Neural progenitor cell (in vitro differentiated cells): ENCODE measurements at regions not wholly inside any gene's neighbourhood (a gene's known extent, or its start where the extent isn't known, plus 50 kb on each side); places are given as distances from the start of the nearest gene placed in this dataset.

Experiments used
- DNase-seq: peaks from one replicate; pipeline ENCODE4 v3.0.0-alpha.2; 2016; ENCODE audit warnings: low spot score
- H2AFZ ChIP-seq: fragments of 200-600 bp; sonication (generic); replicated peaks from 2 replicates; pipeline ENCODE4 v1.6.1; 2016; ENCODE audit warnings: antibody characterized with exemption
- H3F3A ChIP-seq: fragments of 200-600 bp; sonication (generic); 2 replicates; pipeline ENCODE4 v1.6.1; 2016; ENCODE audit warnings: antibody characterized with exemption, low read depth
- H3K27ac ChIP-seq: fragments of 200-600 bp; sonication (generic); 2 replicates; pipeline ENCODE4 v1.5.1; 2016; ENCODE audit warnings: mild to moderate bottlenecking
- H3K27me3 ChIP-seq: fragments of 200-600 bp; sonication (generic); 2 replicates; pipeline ENCODE4 v1.6.1; 2016; ENCODE audit warnings: mild to moderate bottlenecking, moderate library complexity
- H3K36me3 ChIP-seq: fragments of 200-600 bp; sonication (generic); 2 replicates; pipeline ENCODE4 v1.5.1; 2016
- H3K4me1 ChIP-seq: fragments of 200-600 bp; sonication (generic); 2 replicates; pipeline ENCODE4 v1.6.1; 2016; ENCODE audit warnings: mixed run types
- H3K4me2 ChIP-seq: fragments of 200-600 bp; sonication (generic); 2 replicates; pipeline ENCODE4 v1.6.1; 2016
- H3K4me3 ChIP-seq: fragments of 200-600 bp; sonication (generic); 2 replicates; pipeline ENCODE4 v1.5.1; 2016
- H3K79me2 ChIP-seq: fragments of 200-600 bp; sonication (generic); 2 replicates; pipeline ENCODE4 v1.6.1; 2016; ENCODE audit warnings: low read depth
- H3K9ac ChIP-seq: fragments of 200-600 bp; sonication (generic); 2 replicates; pipeline ENCODE4 v1.6.1; 2016
- H3K9me3 ChIP-seq: fragments of 200-600 bp; sonication (generic); 2 replicates; pipeline ENCODE4 v1.5.1; 2016; ENCODE audit warnings: low read depth
- H4K20me1 ChIP-seq: fragments of 200-600 bp; sonication (generic); 2 replicates; pipeline ENCODE4 v1.6.1; 2016; ENCODE audit warnings: low read depth
- H3K27ac Mint-ChIP-seq: 3 replicates; pipeline ENCODE4 v1.8.0; 2021; ENCODE audit warnings: mixed read lengths
- H3K27me3 Mint-ChIP-seq: 2 replicates; pipeline ENCODE4 v1.8.0; 2022; ENCODE audit warnings: low read depth, mild to moderate bottlenecking, inconsistent platforms, moderate library complexity, mixed read lengths; ENCODE audit not compliant: insufficient read depth
- H3K36me3 Mint-ChIP-seq: 3 replicates; pipeline ENCODE4 v1.8.0; 2021; ENCODE audit warnings: mixed read lengths
- H3K4me1 Mint-ChIP-seq: 3 replicates; pipeline ENCODE4 v1.8.0; 2021; ENCODE audit warnings: mixed read lengths
- H3K4me3 Mint-ChIP-seq: 3 replicates; pipeline ENCODE4 v1.8.0; 2021; ENCODE audit warnings: mild to moderate bottlenecking, moderate library complexity, mixed read lengths
- H3K9me3 Mint-ChIP-seq: 3 replicates; pipeline ENCODE4 v1.8.0; 2020; ENCODE audit warnings: mixed read lengths
- CTCF ChIP-seq: fragments of 200-600 bp; sonication (generic); IDR thresholded peaks from 2 replicates; pipeline ENCODE4 v1.5.1; 2017; ENCODE audit warnings: antibody characterized with exemption, mild to moderate bottlenecking
- EZH2 ChIP-seq: fragments of 200-600 bp; sonication (generic); IDR thresholded peaks from 2 replicates; pipeline ENCODE4 v1.6.1; 2017; ENCODE audit warnings: antibody characterized with exemption, mild to moderate bottlenecking, moderate library complexity
- EZH2phosphoT487 ChIP-seq: fragments of 200-600 bp; sonication (generic); IDR thresholded peaks from 2 replicates; pipeline ENCODE4 v1.6.1; 2017; ENCODE audit warnings: antibody characterized with exemption

- H4K20me1 ChIP-seq, result no peaks in the 10 kb centered on the region
- no peaks in the 10 kb centered on the region for H3K79me2 ChIP-seq
- H3K4me1 ChIP-seq, result peaks cover 9% of the 10 kb centered on the region
- H3F3A ChIP-seq, result peaks cover 3% of the 10 kb centered on the region
- Mint-ChIP-seq H3K27ac (no peak overlapping the region), H3K4me3 (no peak overlapping the region), H3K36me3 (no peaks in the 10 kb centered on the region), H3K9me3 (peaks cover 16% of the 10 kb centered on the region), H3K4me1 (peaks cover 34% of the 10 kb centered on the region), H3K27me3 (peaks cover 2% of the 10 kb centered on the region)
- no peak overlapping the region for H2AFZ ChIP-seq
- no peaks in the 10 kb centered on the region for H3K9me3 ChIP-seq
- H3K27ac ChIP-seq, result no peak overlapping the region
- no peaks in the 10 kb centered on the region for H3K36me3 ChIP-seq
- no peaks in the 10 kb centered on the region for H3K27me3 ChIP-seq
- TF ChIP-seq CTCF (no peak), EZH2 (no peak), EZH2phosphoT487 (no peak)
- H3K4me2 ChIP-seq, result no peak overlapping the region
- no peak overlapping the region for H3K4me3 ChIP-seq
- no peak overlapping the region for H3K9ac ChIP-seq
- no peak for DNase-seq
Measured at GRCh38 chr10:78426181-78426580, 392.5 kb downstream of the RPS24 start.

- Histone ChIP-seq H3K79me2 (no peaks in the 10 kb centered on the region), H2AFZ (no peak overlapping the region), H4K20me1 (no peaks in the 10 kb centered on the region), H3K4me2 (no peak overlapping the region), H3K36me3 (no peaks in the 10 kb centered on the region), H3F3A (no peaks in the 10 kb centered on the region), H3K27ac (no peak overlapping the region), H3K4me1 (peaks cover 3% of the 10 kb centered on the region), H3K4me3 (no peak overlapping the region), H3K9me3 (no peaks in the 10 kb centered on the region), H3K9ac (no peak overlapping the region), H3K27me3 (no peaks in the 10 kb centered on the region)
- Mint-ChIP-seq H3K36me3 (no peaks in the 10 kb centered on the region), H3K9me3 (peaks cover 16% of the 10 kb centered on the region), H3K4me3 (no peak overlapping the region), H3K27me3 (peaks cover 2% of the 10 kb centered on the region), H3K27ac (no peak overlapping the region), H3K4me1 (peaks cover 30% of the 10 kb centered on the region)
- DNase-seq, result no peak
- TF ChIP-seq CTCF, result no peak
- no peak for TF ChIP-seq EZH2
- no peak for TF ChIP-seq EZH2phosphoT487
Measured at GRCh38 chr10:78427497-78428031, 393.9 kb downstream of the RPS24 start.

DNA sequence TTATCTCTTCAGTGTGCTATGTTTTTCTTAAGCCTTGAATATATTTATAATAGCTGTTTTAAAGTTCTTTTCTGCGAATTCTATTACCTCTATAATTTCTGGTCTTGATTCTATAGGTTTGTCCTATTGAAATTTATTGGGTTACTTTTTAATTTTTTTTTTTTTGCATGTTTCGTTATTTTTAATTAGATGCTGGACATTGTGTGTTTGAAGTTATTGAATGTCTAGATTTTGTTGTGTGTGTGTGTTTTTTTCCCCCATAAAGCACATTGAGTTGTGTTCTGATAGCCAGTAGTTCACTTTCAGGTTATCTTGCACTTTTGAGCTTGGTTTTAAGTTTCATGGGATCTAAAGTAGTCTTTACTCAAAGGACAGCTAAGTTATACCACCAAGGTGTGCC lies 394.9 kb downstream of the RPS24 start:
- Histone ChIP-seq H3K36me3 (no peaks in the 10 kb centered on the region), H3K9me3 (no peaks in the 10 kb centered on the region), H3K4me2 (no peak overlapping the region), H3K27ac (no peak overlapping the region), H3K4me1 (peaks cover 13% of the 10 kb centered on the region), H4K20me1 (no peaks in the 10 kb centered on the region), H3F3A (peaks cover 5% of the 10 kb centered on the region), H3K4me3 (no peak overlapping the region), H3K9ac (no peak overlapping the region), H3K27me3 (no peaks in the 10 kb centered on the region), H2AFZ (no peak overlapping the region), H3K79me2 (no peaks in the 10 kb centered on the region)
- no peaks in the 10 kb centered on the region for H3K36me3 Mint-ChIP-seq
- no peak overlapping the region for H3K27ac Mint-ChIP-seq
- peaks cover 34% of the 10 kb centered on the region for H3K4me1 Mint-ChIP-seq
- TF ChIP-seq CTCF (no peak), EZH2phosphoT487 (no peak), EZH2 (no peak)
- H3K9me3 Mint-ChIP-seq, result peaks cover 14% of the 10 kb centered on the region
- DNase-seq, result no peak
- H3K27me3 Mint-ChIP-seq, result no peaks in the 10 kb centered on the region
- no peak overlapping the region for H3K4me3 Mint-ChIP-seq
